ENCODE measurements at regions not wholly inside any gene's neighbourhood (a gene's known extent, or its start where the extent isn't known, plus 50 kb on each side); places are given as distances from the start of the nearest gene placed in this dataset.

- H3K4me1 ChIP-seq (ENCODE audit: control insufficient read depth, low read depth, low read length): no peaks in the 10 kb centered on the region
- DNase-seq: no peak
- H3K4me3 ChIP-seq (ENCODE audit: low read length): no peak overlapping the region
- H3K4me2 ChIP-seq (ENCODE audit: low read length): no peak overlapping the region
- no CpG with 5 or more reads among the region's 6 CpGs for WGBS (ENCODE audit: extremely low coverage, insufficient coverage, low lambda C conversion rate)
- H3K79me1 ChIP-seq (ENCODE audit: low read length): no peaks in the 10 kb centered on the region
- no peaks in the 10 kb centered on the region for H3K27me3 ChIP-seq (ENCODE audit: insufficient read depth, low read length, poor library complexity)
- H2BK5ac ChIP-seq (ENCODE audit: low read length): no peak overlapping the region
- H2BK120ac ChIP-seq (ENCODE audit: low read depth, low read length): no peak overlapping the region
- H2BK15ac ChIP-seq (replicated peaks; ENCODE audit: low read depth): no peak overlapping the region
- H3K27ac ChIP-seq (ENCODE audit: low read depth, low read length): no peak overlapping the region
- no peaks in the 10 kb centered on the region for H3K79me2 ChIP-seq (ENCODE audit: control insufficient read depth, insufficient read depth, low read length)
- no peak overlapping the region for H4K5ac ChIP-seq (ENCODE audit: low read length)
- no peak overlapping the region for H2AK5ac ChIP-seq (ENCODE audit: low read length)
- no peaks in the 10 kb centered on the region for H3K36me3 ChIP-seq (ENCODE audit: control insufficient read depth, insufficient read depth, low read length)
- no peak overlapping the region for H3K4ac ChIP-seq (ENCODE audit: low read depth, low read length)
- H3K23ac ChIP-seq (ENCODE audit: low read length): no peak overlapping the region
- no peak overlapping the region for H4K8ac ChIP-seq (ENCODE audit: low read depth, low read length)
- no peak overlapping the region for H3K18ac ChIP-seq (ENCODE audit: low read length)
- no peak overlapping the region for H3K9ac ChIP-seq (ENCODE audit: low read length)
- H3K56ac ChIP-seq (ENCODE audit: low read length): no peak overlapping the region
Measured at GRCh38 chr2:136363470-136363869, 245.5 kb upstream of the CXCR4 start.

GRCh38 chr2:136362676-136363390 is 244.9 kb upstream of the CXCR4 start:
- Histone ChIP-seq H3K4me3 (ENCODE audit: low read length) (no peak overlapping the region), H4K8ac (ENCODE audit: low read depth, low read length) (no peak overlapping the region), H3K56ac (ENCODE audit: low read length) (no peak overlapping the region), H3K18ac (ENCODE audit: low read length) (no peak overlapping the region), H2BK15ac (replicated peaks; ENCODE audit: low read depth) (no peak overlapping the region), H2BK5ac (ENCODE audit: low read length) (no peak overlapping the region), H3K4me2 (ENCODE audit: low read length) (no peak overlapping the region), H3K79me2 (ENCODE audit: control insufficient read depth, insufficient read depth, low read length) (no peaks in the 10 kb centered on the region), H3K27me3 (ENCODE audit: insufficient read depth, low read length, poor library complexity) (no peaks in the 10 kb centered on the region), H3K27ac (ENCODE audit: low read depth, low read length) (no peak overlapping the region), H3K4ac (ENCODE audit: low read depth, low read length) (no peak overlapping the region), H2BK120ac (ENCODE audit: low read depth, low read length) (no peak overlapping the region), H3K79me1 (ENCODE audit: low read length) (no peaks in the 10 kb centered on the region), H3K36me3 (ENCODE audit: control insufficient read depth, insufficient read depth, low read length) (no peaks in the 10 kb centered on the region), H2AK5ac (ENCODE audit: low read length) (no peak overlapping the region), H3K9ac (ENCODE audit: low read length) (no peak overlapping the region), H4K5ac (ENCODE audit: low read length) (no peak overlapping the region), H3K23ac (ENCODE audit: low read length) (no peak overlapping the region), H3K4me1 (ENCODE audit: control insufficient read depth, low read depth, low read length) (no peaks in the 10 kb centered on the region)
- DNase-seq: no peak
- no CpG with 5 or more reads among the region's 9 CpGs for WGBS (ENCODE audit: extremely low coverage, insufficient coverage, low lambda C conversion rate)

- H3K36me3 ChIP-seq (ENCODE audit: control insufficient read depth, insufficient read depth, low read length): no peaks in the 10 kb centered on the region
- no peak overlapping the region for H4K5ac ChIP-seq (ENCODE audit: low read length)
- H3K18ac ChIP-seq (ENCODE audit: low read length): no peak overlapping the region
- no peaks in the 10 kb centered on the region for H3K79me2 ChIP-seq (ENCODE audit: control insufficient read depth, insufficient read depth, low read length)
- no peak overlapping the region for H3K27ac ChIP-seq (ENCODE audit: low read depth, low read length)
- no peak overlapping the region for H2BK15ac ChIP-seq (replicated peaks; ENCODE audit: low read depth)
- no peaks in the 10 kb centered on the region for H3K4me1 ChIP-seq (ENCODE audit: control insufficient read depth, low read depth, low read length)
- no peak overlapping the region for H3K23ac ChIP-seq (ENCODE audit: low read length)
- no peak overlapping the region for H3K4me2 ChIP-seq (ENCODE audit: low read length)
- H2BK5ac ChIP-seq (ENCODE audit: low read length): no peak overlapping the region
- H3K4ac ChIP-seq (ENCODE audit: low read depth, low read length): no peak overlapping the region
- no peak overlapping the region for H2BK120ac ChIP-seq (ENCODE audit: low read depth, low read length)
- H3K4me3 ChIP-seq (ENCODE audit: low read length): no peak overlapping the region
- no peak overlapping the region for H3K56ac ChIP-seq (ENCODE audit: low read length)
- H3K79me1 ChIP-seq (ENCODE audit: low read length): no peaks in the 10 kb centered on the region
- H3K27me3 ChIP-seq (ENCODE audit: insufficient read depth, low read length, poor library complexity): no peaks in the 10 kb centered on the region
- H4K8ac ChIP-seq (ENCODE audit: low read depth, low read length): no peak overlapping the region
- no peak overlapping the region for H3K9ac ChIP-seq (ENCODE audit: low read length)
- no peak for DNase-seq
- no peak overlapping the region for H2AK5ac ChIP-seq (ENCODE audit: low read length)
- WGBS (ENCODE audit: extremely low coverage, insufficient coverage, low lambda C conversion rate): no CpG with 5 or more reads among the region's 3 CpGs
Measured at GRCh38 chr2:136361521-136361920, 243.6 kb upstream of the CXCR4 start.

GRCh38 chr2:136360790-136361189 is 242.8 kb upstream of the CXCR4 start:
- Histone ChIP-seq H3K27ac (ENCODE audit: low read depth, low read length) (no peak overlapping the region), H3K23ac (ENCODE audit: low read length) (no peak overlapping the region), H3K79me2 (ENCODE audit: control insufficient read depth, insufficient read depth, low read length) (no peaks in the 10 kb centered on the region), H3K18ac (ENCODE audit: low read length) (no peak overlapping the region), H2AK5ac (ENCODE audit: low read length) (no peak overlapping the region), H2BK15ac (replicated peaks; ENCODE audit: low read depth) (no peak overlapping the region), H3K79me1 (ENCODE audit: low read length) (no peaks in the 10 kb centered on the region), H3K4me3 (ENCODE audit: low read length) (no peak overlapping the region), H3K56ac (ENCODE audit: low read length) (no peak overlapping the region), H3K9ac (ENCODE audit: low read length) (no peak overlapping the region), H3K36me3 (ENCODE audit: control insufficient read depth, insufficient read depth, low read length) (no peaks in the 10 kb centered on the region), H3K27me3 (ENCODE audit: insufficient read depth, low read length, poor library complexity) (no peaks in the 10 kb centered on the region), H2BK5ac (ENCODE audit: low read length) (no peak overlapping the region), H3K4me1 (ENCODE audit: control insufficient read depth, low read depth, low read length) (no peaks in the 10 kb centered on the region), H3K4ac (ENCODE audit: low read depth, low read length) (no peak overlapping the region), H4K5ac (ENCODE audit: low read length) (no peak overlapping the region), H3K4me2 (ENCODE audit: low read length) (no peak overlapping the region), H2BK120ac (ENCODE audit: low read depth, low read length) (no peak overlapping the region), H4K8ac (ENCODE audit: low read depth, low read length) (no peak overlapping the region)
- WGBS (ENCODE audit: extremely low coverage, insufficient coverage, low lambda C conversion rate): no CpG with 5 or more reads among the region's 6 CpGs
- no peak for DNase-seq

GRCh38 chr2:136359121-136359965 is 241.4 kb upstream of the CXCR4 start:
- Histone ChIP-seq H3K23ac (ENCODE audit: low read length) (no peak overlapping the region), H3K36me3 (ENCODE audit: control insufficient read depth, insufficient read depth, low read length) (no peaks in the 10 kb centered on the region), H2AK5ac (ENCODE audit: low read length) (no peak overlapping the region), H3K27ac (ENCODE audit: low read depth, low read length) (no peak overlapping the region), H3K4me3 (ENCODE audit: low read length) (no peak overlapping the region), H3K18ac (ENCODE audit: low read length) (no peak overlapping the region), H3K4me1 (ENCODE audit: control insufficient read depth, low read depth, low read length) (no peaks in the 10 kb centered on the region), H2BK120ac (ENCODE audit: low read depth, low read length) (no peak overlapping the region), H3K4ac (ENCODE audit: low read depth, low read length) (no peak overlapping the region), H3K9ac (ENCODE audit: low read length) (no peak overlapping the region), H3K56ac (ENCODE audit: low read length) (no peak overlapping the region), H2BK5ac (ENCODE audit: low read length) (no peak overlapping the region), H2BK15ac (replicated peaks; ENCODE audit: low read depth) (no peak overlapping the region), H4K8ac (ENCODE audit: low read depth, low read length) (no peak overlapping the region), H3K79me2 (ENCODE audit: control insufficient read depth, insufficient read depth, low read length) (no peaks in the 10 kb centered on the region), H4K5ac (ENCODE audit: low read length) (no peak overlapping the region), H3K4me2 (ENCODE audit: low read length) (no peak overlapping the region), H3K27me3 (ENCODE audit: insufficient read depth, low read length, poor library complexity) (no peaks in the 10 kb centered on the region), H3K79me1 (ENCODE audit: low read length) (no peaks in the 10 kb centered on the region)
- no CpG with 5 or more reads among the region's 5 CpGs for WGBS (ENCODE audit: extremely low coverage, insufficient coverage, low lambda C conversion rate)
- DNase-seq: no peak
